Heart left ventricle (tissue), 13 donors: ENCODE measurements at regions not wholly inside any gene's neighbourhood (a gene's known extent, or its start where the extent isn't known, plus 50 kb on each side); places are given as distances from the start of the nearest gene placed in this dataset.

Experiments
- CTCF ChIP-seq, 12 donors: fragments of 200-600 bp; sonication (generic) in 4 of 12; IDR thresholded peaks; one replicate each; pipeline versions ENCODE4 v1.5.0 to v1.8.0; 2018 to 2022; ENCODE audit warnings: antibody characterized with exemption in 12 of 12, mild to moderate bottlenecking in 5 of 12
- POLR2A ChIP-seq, 2 donors: fragments of 450-650 bp; IDR thresholded peaks; one replicate each; pipeline ENCODE4 v1.6.1; 2017; ENCODE audit warnings: antibody characterized with exemption in 2 of 2, mild to moderate bottlenecking in 2 of 2, moderate library complexity in 2 of 2
- donor health status: ischemic (EF 13 %, LVEDD 7.1; RV severe dilation, severe dysfunction).
- donor health status: DM: no; HTN: yes; CAD: no.
- donor health status: DM: no; HTN: no; CAD: no.
- donor health status: ischemic (EF 25% LVEDD 6.9; RV normal size, moderate dysfunction).
- donor health status: ischemic (EF 25% LVEDD 5.7; RV mildly dilated, moderate dysfunction).
- donor health status: ischemic (EF 35%, LVEDD 5.7; RV mildly dilated, moderate dysfunction).
- donor health status: nonischemic (EF 11% LVEDD 7.7; RV severe dilation, severe dysfunction).
- donor health status: DM: yes; HTN: yes; CAD: no.
- donor health status: PGD.
- donor health status: ischemic (EF 29% LVEDD 5.4; RV normal size, mild dysfunction).
- donor health status: nonischemic (EF 23%, LVEDD 6.1; RV moderate dilation, normal function).

- no peak for TF ChIP-seq CTCF (IDR thresholded peaks at IDR 0.05)
- TF ChIP-seq POLR2A (IDR thresholded peaks at IDR 0.05) = no peak
Measured at GRCh38 chr6:167238694-167239467, 52.2 kb upstream of the UNC93A start.
